SK-N-SH treated with all-trans-retinoic acid at 6 μM for 48 hours (cell line): ENCODE measurements at regions not wholly inside any gene's neighbourhood (a gene's known extent, or its start where the extent isn't known, plus 50 kb on each side); places are given as distances from the start of the nearest gene placed in this dataset.

Source experiments
- ATAC-seq: fragments of 200-7000 bp; cut with Tn5 transposase; 3 replicates; pipeline ENCODE4 v1.9.1; 2020; ENCODE audit warnings: mild to moderate bottlenecking, moderate library complexity
- ARNTL ChIP-seq: fragments of 450-650 bp; formaldehyde crosslinking; IDR thresholded peaks from 2 replicates; pipeline ENCODE4 v1.5.0; 2020; ENCODE audit warnings: low read depth, mild to moderate bottlenecking, moderate library complexity, borderline replicate concordance
- CREB5 ChIP-seq: fragments of 250-450 bp; sonication (Bioruptor Pico); IDR thresholded peaks from 2 replicates; pipeline ENCODE4 v1.5.1; 2020; ENCODE audit warnings: low read depth, mild to moderate bottlenecking, moderate library complexity
- CSDC2 ChIP-seq: fragments of 250-450 bp; sonication (Bioruptor Pico); IDR thresholded peaks from 2 replicates; pipeline ENCODE4 v1.5.0; 2020; ENCODE audit warnings: mild to moderate bottlenecking, moderate library complexity
- CSRNP3 ChIP-seq: fragments of 250-450 bp; sonication (Bioruptor Pico); IDR thresholded peaks from 2 replicates; pipeline ENCODE4 v1.5.1; 2021; ENCODE audit warnings: mild to moderate bottlenecking, moderate library complexity
- ESRRG ChIP-seq: fragments of 250-450 bp; sonication (Bioruptor Pico); IDR thresholded peaks from 2 replicates; pipeline ENCODE4 v1.6.1; 2021; ENCODE audit warnings: mild to moderate bottlenecking
- GLIS3 ChIP-seq: fragments of 250-450 bp; sonication (Bioruptor Pico); IDR thresholded peaks from 2 replicates; pipeline ENCODE4 v1.5.0; 2020; ENCODE audit warnings: mild to moderate bottlenecking, moderate library complexity
- OSR1 ChIP-seq: fragments of 250-450 bp; sonication (Bioruptor Pico); IDR thresholded peaks from 2 replicates; pipeline ENCODE4 v1.8.0; 2022; ENCODE audit warnings: moderate library complexity, mild to moderate bottlenecking, inconsistent platforms
- PATZ1 ChIP-seq: fragments of 250-450 bp; sonication (Bioruptor Pico); IDR thresholded peaks from 2 replicates; pipeline ENCODE4 v1.8.0; 2020; ENCODE audit warnings: mild to moderate bottlenecking, moderate library complexity, borderline replicate concordance
- POU6F1 ChIP-seq: fragments of 250-450 bp; sonication (Bioruptor Pico); IDR thresholded peaks from 2 replicates; pipeline ENCODE4 v1.8.0; 2021; ENCODE audit warnings: low read depth, mild to moderate bottlenecking, moderate library complexity, borderline replicate concordance
- PPARA ChIP-seq: fragments of 250-450 bp; sonication (Bioruptor Pico); IDR thresholded peaks from 2 replicates; pipeline ENCODE4 v1.5.0; 2020; ENCODE audit warnings: mild to moderate bottlenecking, borderline replicate concordance
- RARB ChIP-seq: fragments of 250-450 bp; sonication (Bioruptor Pico); IDR thresholded peaks from 2 replicates; pipeline ENCODE4 v1.8.0; 2021; ENCODE audit warnings: mild to moderate bottlenecking, moderate library complexity
- SNAI2 ChIP-seq: fragments of 250-450 bp; sonication (Bioruptor Pico); IDR thresholded peaks from 2 replicates; pipeline ENCODE4 v1.5.0; 2020; ENCODE audit warnings: mild to moderate bottlenecking, moderate library complexity
- TCF4 ChIP-seq: fragments of 250-450 bp; sonication (Bioruptor Pico); IDR thresholded peaks from 2 replicates; pipeline ENCODE4 v1.8.0; 2021; ENCODE audit warnings: mild to moderate bottlenecking, moderate library complexity, borderline replicate concordance
- TOX ChIP-seq: fragments of 250-450 bp; sonication (Bioruptor Pico); IDR thresholded peaks from 2 replicates; pipeline ENCODE4 v1.8.0; 2021; ENCODE audit warnings: mild to moderate bottlenecking, moderate library complexity, borderline replicate concordance
- TSHZ2 ChIP-seq: fragments of 250-450 bp; sonication (Bioruptor Pico); IDR thresholded peaks from 2 replicates; pipeline ENCODE4 v1.5.0; 2020; ENCODE audit warnings: mild to moderate bottlenecking, moderate library complexity
- ZC3H10 ChIP-seq: fragments of 250-450 bp; sonication (Bioruptor Pico); IDR thresholded peaks from 2 replicates; pipeline ENCODE4 v1.5.1; 2021; ENCODE audit warnings: mild to moderate bottlenecking, moderate library complexity
- ZFP3 ChIP-seq: fragments of 250-450 bp; sonication (Bioruptor Pico); IDR thresholded peaks from 2 replicates; pipeline ENCODE4 v1.5.0; 2020; ENCODE audit warnings: mild to moderate bottlenecking, moderate library complexity
- ZNF565 ChIP-seq: fragments of 450-650 bp; formaldehyde crosslinking; conservative IDR thresholded peaks from 2 replicates; pipeline ENCODE4 v1.5.0; 2020; ENCODE audit warnings: low read depth, mild to moderate bottlenecking, moderate library complexity
- ZNF70 ChIP-seq: fragments of 450-650 bp; formaldehyde crosslinking; IDR thresholded peaks from 2 replicates; pipeline ENCODE4 v1.5.0; 2020; ENCODE audit warnings: mild to moderate bottlenecking, moderate library complexity
- ZNF8 ChIP-seq: fragments of 450-650 bp; formaldehyde crosslinking; IDR thresholded peaks from 2 replicates; pipeline ENCODE4 v1.5.0; 2020; ENCODE audit warnings: mild to moderate bottlenecking, moderate library complexity

GRCh38 chr3:44098656-44099415, 142.8 kb upstream of the TOPAZ1 start (continued):
- no peak for TF ChIP-seq TSHZ2 (CRISPR knock-in tag)
- no peak for TF ChIP-seq ARNTL (CRISPR knock-in tag)

GRCh38 chr3:44099566-44100297, 142.0 kb upstream of the TOPAZ1 start:
- TF ChIP-seq PPARA (CRISPR knock-in tag) (no peak), ZNF8 (CRISPR knock-in tag) (no peak), OSR1 (CRISPR knock-in tag) (no peak), CSDC2 (CRISPR knock-in tag) (no peak), TCF4 (CRISPR knock-in tag) (no peak), TSHZ2 (CRISPR knock-in tag) (no peak), TOX (CRISPR knock-in tag) (no peak), CREB5 (CRISPR knock-in tag) (no peak), RARB (CRISPR knock-in tag) (no peak), ZNF70 (CRISPR knock-in tag) (no peak), ZC3H10 (CRISPR knock-in tag) (no peak), ZNF565 (CRISPR knock-in tag) (no peak), ZFP3 (CRISPR knock-in tag) (no peak)
- no peak for ATAC-seq

- ATAC-seq, result no peak
- TF ChIP-seq TSHZ2 (CRISPR knock-in tag) (no peak), OSR1 (CRISPR knock-in tag) (no peak), SNAI2 (CRISPR knock-in tag) (no peak), POU6F1 (CRISPR knock-in tag) (no peak), CSRNP3 (CRISPR knock-in tag) (no peak), ARNTL (CRISPR knock-in tag) (no peak), PPARA (CRISPR knock-in tag) (no peak), PATZ1 (CRISPR knock-in tag) (no peak), CSDC2 (CRISPR knock-in tag) (no peak), RARB (CRISPR knock-in tag) (no peak), ZFP3 (CRISPR knock-in tag) (no peak), GLIS3 (no peak), TCF4 (CRISPR knock-in tag) (no peak), ZNF8 (CRISPR knock-in tag) (no peak), ESRRG (CRISPR knock-in tag) (no peak), TOX (CRISPR knock-in tag) (no peak)
Measured at GRCh38 chr3:44100298-44100695, 141.4 kb upstream of the TOPAZ1 start.
